ENCODE measurements at regions not wholly inside any gene's neighbourhood (a gene's known extent, or its start where the extent isn't known, plus 50 kb on each side); places are given as distances from the start of the nearest gene placed in this dataset.

GRCh38 chr12:107225635-107226034 lies 132.3 kb upstream of the CRY1 start:
- no peaks in the 10 kb centered on the region for H3K36me3 ChIP-seq (ENCODE audit: insufficient read depth, low read length)
- no peaks in the 10 kb centered on the region for H3K4me1 ChIP-seq (ENCODE audit: insufficient read depth, low read length)
- H3K9ac ChIP-seq (ENCODE audit: low read length), result no peak overlapping the region
- no peaks in the 10 kb centered on the region for H3K9me3 ChIP-seq (ENCODE audit: low read length)
- no peak overlapping the region for H3K4me3 ChIP-seq (ENCODE audit: low read depth in 1 of 2, low read length in 2 of 2)
- H3K27me3 ChIP-seq (ENCODE audit: control insufficient read depth in 1 of 2, insufficient read depth in 2 of 2, low read length in 2 of 2), result peaks cover 0 to under 1% of the 10 kb centered on the region in 2 donors
- H3K27ac ChIP-seq (ENCODE audit: low read depth, low read length), result no peak overlapping the region

DNA sequence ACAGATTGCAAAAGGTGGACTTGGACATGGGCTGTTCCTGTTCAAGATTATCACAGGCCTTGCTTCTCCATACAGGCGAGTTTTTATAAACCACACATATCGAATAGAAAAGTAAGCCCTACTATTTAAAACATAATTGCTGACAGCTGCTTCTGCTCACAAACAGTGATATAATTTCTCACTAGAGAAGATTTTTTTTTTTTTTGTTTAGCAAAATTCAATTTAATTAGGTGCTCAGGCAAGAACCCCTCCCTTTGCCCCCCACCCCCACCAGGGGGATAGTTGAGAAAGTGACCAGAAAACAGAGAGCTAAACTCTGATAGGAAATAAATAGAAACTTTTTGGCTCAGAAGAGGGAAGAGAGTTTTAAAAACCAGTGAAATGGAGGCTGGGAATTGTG lies 132.8 kb upstream of the CRY1 start:
- Histone ChIP-seq H3K9ac (ENCODE audit: low read length) (no peak overlapping the region), H3K9me3 (ENCODE audit: low read length) (no peaks in the 10 kb centered on the region), H3K27me3 (ENCODE audit: control insufficient read depth in 1 of 2, insufficient read depth in 2 of 2, low read length in 2 of 2) (no peaks in the 10 kb centered on the region)

DNA sequence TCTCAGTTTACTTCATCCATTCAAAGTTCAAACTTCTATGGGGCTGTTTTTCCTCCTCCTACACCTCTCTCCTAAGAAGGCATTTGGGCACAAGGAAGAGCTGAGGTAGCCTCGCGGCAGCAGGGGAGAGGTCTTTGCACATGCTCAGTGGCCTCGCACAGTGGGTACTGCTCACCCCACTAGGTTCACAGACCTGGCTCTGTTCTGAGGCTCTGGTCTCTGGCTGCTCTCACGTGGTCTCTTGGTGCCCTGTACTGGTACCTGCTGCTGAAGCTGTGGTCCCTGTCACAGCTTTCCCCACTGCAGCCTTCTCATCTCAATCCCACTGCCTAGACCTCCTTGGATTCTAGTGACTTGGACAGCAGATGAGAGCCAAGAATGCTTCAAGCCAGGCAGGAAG lies 134.7 kb upstream of the CRY1 start:
- Histone ChIP-seq H3K4me1 (ENCODE audit: insufficient read depth, low read length) (no peaks in the 10 kb centered on the region), H3K27ac (ENCODE audit: low read depth, low read length) (no peak overlapping the region), H3K36me3 (ENCODE audit: insufficient read depth, low read length) (no peaks in the 10 kb centered on the region), H3K9ac (ENCODE audit: low read length) (no peak overlapping the region), H3K9me3 (ENCODE audit: low read length) (no peaks in the 10 kb centered on the region), H3K4me3 (ENCODE audit: low read depth in 1 of 2, low read length in 2 of 2) (no peak overlapping the region), H3K27me3 (ENCODE audit: control insufficient read depth in 1 of 2, insufficient read depth in 2 of 2, low read length in 2 of 2) (no peaks in the 10 kb centered on the region)

More for the DNA sequence above, 132.8 kb upstream of the CRY1 start:
- Histone ChIP-seq H3K4me1 (ENCODE audit: insufficient read depth, low read length) (no peaks in the 10 kb centered on the region), H3K36me3 (ENCODE audit: insufficient read depth, low read length) (no peaks in the 10 kb centered on the region), H3K27ac (ENCODE audit: low read depth, low read length) (no peak overlapping the region), H3K4me3 (ENCODE audit: low read depth in 1 of 2, low read length in 2 of 2) (no peak overlapping the region)

DNA sequence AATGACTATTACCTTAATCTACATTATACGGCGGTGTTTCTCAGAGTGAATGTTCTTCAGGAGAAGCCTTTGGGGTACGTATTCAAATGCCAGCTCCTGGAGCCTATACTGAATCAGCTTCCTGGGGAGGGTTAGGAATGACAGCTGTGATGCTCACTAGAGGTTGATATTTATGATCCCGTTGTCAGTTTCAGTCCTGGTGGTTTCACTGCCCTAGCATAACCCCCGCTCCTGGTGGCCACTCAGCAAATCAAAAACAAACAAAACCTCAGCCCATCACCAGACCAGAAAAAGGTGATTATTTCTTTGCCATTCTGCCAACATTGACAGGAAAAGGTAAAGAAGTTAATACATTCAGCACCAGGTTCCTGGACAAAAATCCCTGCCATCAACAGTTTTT lies 136.5 kb upstream of the CRY1 start:
- H3K36me3 ChIP-seq (ENCODE audit: insufficient read depth, low read length), result no peaks in the 10 kb centered on the region
- no peak overlapping the region for H3K9ac ChIP-seq (ENCODE audit: low read length)
- no peaks in the 10 kb centered on the region for H3K27me3 ChIP-seq (ENCODE audit: control insufficient read depth in 1 of 2, insufficient read depth in 2 of 2, low read length in 2 of 2)
- no peaks in the 10 kb centered on the region for H3K4me1 ChIP-seq (ENCODE audit: insufficient read depth, low read length)
- no peak overlapping the region for H3K27ac ChIP-seq (ENCODE audit: low read depth, low read length)
- H3K9me3 ChIP-seq (ENCODE audit: low read length), result no peaks in the 10 kb centered on the region
- H3K4me3 ChIP-seq (ENCODE audit: low read depth in 1 of 2, low read length in 2 of 2), result no peak overlapping the region

- Histone ChIP-seq H3K9me3 (ENCODE audit: low read length) (no peaks in the 10 kb centered on the region), H3K27me3 (ENCODE audit: control insufficient read depth in 1 of 2, insufficient read depth in 2 of 2, low read length in 2 of 2) (no peaks in the 10 kb centered on the region), H3K27ac (ENCODE audit: low read depth, low read length) (no peak overlapping the region), H3K36me3 (ENCODE audit: insufficient read depth, low read length) (no peaks in the 10 kb centered on the region), H3K4me1 (ENCODE audit: insufficient read depth, low read length) (no peaks in the 10 kb centered on the region), H3K9ac (ENCODE audit: low read length) (no peak overlapping the region), H3K4me3 (ENCODE audit: low read depth in 1 of 2, low read length in 2 of 2) (no peak overlapping the region)
These were observed 138.0 kb upstream of the CRY1 start for GRCh38 chr12:107231303-107231702.

DNA sequence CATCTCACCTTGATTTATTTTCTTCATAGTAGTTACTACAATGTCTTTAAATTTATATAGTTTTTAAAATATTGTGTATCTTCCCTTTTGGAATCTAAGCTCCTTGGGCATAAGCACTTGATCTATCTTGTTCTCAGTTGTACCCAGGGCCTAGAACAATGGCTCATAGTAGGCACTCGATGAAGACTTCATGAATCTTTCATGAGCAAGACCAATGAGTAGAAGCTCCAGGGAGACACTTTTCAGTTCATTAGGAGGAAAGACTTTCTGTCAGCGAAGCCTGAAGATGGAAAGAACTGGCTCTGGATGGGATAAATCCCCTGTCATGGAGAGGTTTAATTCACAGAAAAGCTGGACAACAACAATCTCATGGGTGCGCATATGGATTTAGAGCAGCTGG lies 140.2 kb upstream of the CRY1 start:
- Histone ChIP-seq H3K36me3 (ENCODE audit: insufficient read depth, low read length) (no peaks in the 10 kb centered on the region), H3K4me1 (ENCODE audit: insufficient read depth, low read length) (no peaks in the 10 kb centered on the region), H3K27ac (ENCODE audit: low read depth, low read length) (no peak overlapping the region), H3K9me3 (ENCODE audit: low read length) (no peaks in the 10 kb centered on the region), H3K27me3 (ENCODE audit: control insufficient read depth in 1 of 2, insufficient read depth in 2 of 2, low read length in 2 of 2) (no peaks in the 10 kb centered on the region), H3K9ac (ENCODE audit: low read length) (no peak overlapping the region), H3K4me3 (ENCODE audit: low read depth in 1 of 2, low read length in 2 of 2) (no peak overlapping the region)

GRCh38 chr12:107235600-107235999 lies 142.3 kb upstream of the CRY1 start:
- no peak overlapping the region for H3K4me3 ChIP-seq (ENCODE audit: low read depth in 1 of 2, low read length in 2 of 2)
- no peak overlapping the region for H3K27ac ChIP-seq (ENCODE audit: low read depth, low read length)
- H3K27me3 ChIP-seq (ENCODE audit: control insufficient read depth in 1 of 2, insufficient read depth in 2 of 2, low read length in 2 of 2), result no peaks in the 10 kb centered on the region
- H3K4me1 ChIP-seq (ENCODE audit: insufficient read depth, low read length), result no peaks in the 10 kb centered on the region
- no peak overlapping the region for H3K9ac ChIP-seq (ENCODE audit: low read length)
- H3K36me3 ChIP-seq (ENCODE audit: insufficient read depth, low read length), result no peaks in the 10 kb centered on the region
- H3K9me3 ChIP-seq (ENCODE audit: low read length), result no peaks in the 10 kb centered on the region

DNA sequence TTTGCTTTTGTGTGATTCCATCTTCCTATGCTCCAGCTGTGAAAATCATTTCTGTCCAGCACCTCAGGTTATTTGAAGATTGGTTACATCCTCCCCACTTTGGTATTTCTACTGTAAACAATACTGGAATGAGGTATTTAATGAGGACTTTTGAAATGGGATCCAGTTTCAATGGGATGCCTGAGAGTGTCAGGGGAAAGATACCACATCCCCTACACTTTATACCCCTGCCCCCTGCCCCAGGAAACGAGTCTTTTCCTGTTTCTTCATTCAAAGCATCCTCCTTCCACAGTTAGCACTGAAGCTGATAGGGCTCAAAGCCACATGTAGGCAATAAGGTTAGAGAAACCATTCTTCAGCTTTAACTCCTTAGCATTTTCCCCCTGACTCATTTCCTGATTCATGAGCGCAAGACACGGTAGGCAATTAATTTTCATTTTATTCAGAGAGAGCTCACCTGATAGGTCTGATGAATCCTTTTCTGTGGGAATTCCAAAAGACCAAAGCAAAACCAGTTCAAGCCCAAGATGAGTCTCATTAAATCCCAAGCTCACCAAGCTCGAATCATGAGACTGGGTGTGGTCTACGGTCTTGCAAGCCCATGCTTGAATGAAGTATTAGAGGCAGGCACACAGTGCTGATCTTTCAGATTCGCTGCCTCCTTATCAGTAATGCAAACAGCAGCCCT lies 143.6 kb upstream of the CRY1 start:
- no peak overlapping the region for H3K27ac ChIP-seq (ENCODE audit: low read depth, low read length)
- H3K4me1 ChIP-seq (ENCODE audit: insufficient read depth, low read length), result no peaks in the 10 kb centered on the region
- no peaks in the 10 kb centered on the region for H3K27me3 ChIP-seq (ENCODE audit: control insufficient read depth in 1 of 2, insufficient read depth in 2 of 2, low read length in 2 of 2)
- H3K4me3 ChIP-seq (ENCODE audit: low read depth in 1 of 2, low read length in 2 of 2), result no peak overlapping the region
- H3K9ac ChIP-seq (ENCODE audit: low read length), result no peak overlapping the region
- H3K9me3 ChIP-seq (ENCODE audit: low read length), result no peaks in the 10 kb centered on the region
- H3K36me3 ChIP-seq (ENCODE audit: insufficient read depth, low read length), result no peaks in the 10 kb centered on the region

GRCh38 chr12:107238296-107238695 lies 144.9 kb upstream of the CRY1 start:
- Histone ChIP-seq H3K27ac (ENCODE audit: low read depth, low read length) (no peak overlapping the region), H3K4me3 (ENCODE audit: low read depth in 1 of 2, low read length in 2 of 2) (no peak overlapping the region), H3K9ac (ENCODE audit: low read length) (no peak overlapping the region), H3K36me3 (ENCODE audit: insufficient read depth, low read length) (no peaks in the 10 kb centered on the region), H3K4me1 (ENCODE audit: insufficient read depth, low read length) (no peaks in the 10 kb centered on the region), H3K27me3 (ENCODE audit: control insufficient read depth in 1 of 2, insufficient read depth in 2 of 2, low read length in 2 of 2) (no peaks in the 10 kb centered on the region), H3K9me3 (ENCODE audit: low read length) (no peaks in the 10 kb centered on the region)

GRCh38 chr12:107241411-107241810 lies 148.1 kb upstream of the CRY1 start:
- H3K27ac ChIP-seq (ENCODE audit: low read depth, low read length), result no peak overlapping the region
- no peaks in the 10 kb centered on the region for H3K27me3 ChIP-seq (ENCODE audit: control insufficient read depth in 1 of 2, insufficient read depth in 2 of 2, low read length in 2 of 2)
- no peaks in the 10 kb centered on the region for H3K9me3 ChIP-seq (ENCODE audit: low read length)
- no peaks in the 10 kb centered on the region for H3K36me3 ChIP-seq (ENCODE audit: insufficient read depth, low read length)
- H3K4me1 ChIP-seq (ENCODE audit: insufficient read depth, low read length), result no peaks in the 10 kb centered on the region
- no peak overlapping the region for H3K4me3 ChIP-seq (ENCODE audit: low read depth in 1 of 2, low read length in 2 of 2)
- H3K9ac ChIP-seq (ENCODE audit: low read length), result no peak overlapping the region

- H3K36me3 ChIP-seq (ENCODE audit: insufficient read depth, low read length), result no peaks in the 10 kb centered on the region
- H3K27ac ChIP-seq (ENCODE audit: low read depth, low read length), result no peak overlapping the region
- H3K9ac ChIP-seq (ENCODE audit: low read length), result no peak overlapping the region
- no peaks in the 10 kb centered on the region for H3K4me1 ChIP-seq (ENCODE audit: insufficient read depth, low read length)
- H3K27me3 ChIP-seq (ENCODE audit: control insufficient read depth in 1 of 2, insufficient read depth in 2 of 2, low read length in 2 of 2), result no peaks in the 10 kb centered on the region
- no peaks in the 10 kb centered on the region for H3K9me3 ChIP-seq (ENCODE audit: low read length)
- no peak overlapping the region for H3K4me3 ChIP-seq (ENCODE audit: low read depth in 1 of 2, low read length in 2 of 2)
These were observed 148.8 kb upstream of the CRY1 start for GRCh38 chr12:107242189-107242588.

DNA sequence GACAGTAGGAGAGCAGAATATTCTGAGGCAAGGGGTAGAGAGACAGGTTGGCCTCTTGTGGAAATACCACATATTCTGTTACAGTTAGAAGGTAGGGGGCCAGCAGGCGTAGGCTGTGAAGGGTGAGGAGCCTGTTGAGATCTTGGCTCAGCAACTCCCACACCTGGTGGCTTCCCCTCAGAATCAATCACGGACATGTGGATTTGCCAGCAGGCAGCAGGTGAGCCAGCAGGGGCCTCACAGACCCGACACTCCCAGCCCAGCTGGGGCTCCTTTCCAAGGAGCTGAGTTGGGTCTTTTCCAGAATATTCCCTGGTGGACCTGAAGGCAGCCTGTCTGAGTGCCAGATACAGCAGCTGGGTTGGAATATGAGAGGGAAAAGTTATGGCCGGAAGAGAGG lies 150.0 kb upstream of the CRY1 start:
- Histone ChIP-seq H3K9me3 (ENCODE audit: low read length) (no peaks in the 10 kb centered on the region), H3K27me3 (ENCODE audit: control insufficient read depth in 1 of 2, insufficient read depth in 2 of 2, low read length in 2 of 2) (no peaks in the 10 kb centered on the region), H3K36me3 (ENCODE audit: insufficient read depth, low read length) (no peaks in the 10 kb centered on the region), H3K4me3 (ENCODE audit: low read depth in 1 of 2, low read length in 2 of 2) (no peak overlapping the region), H3K9ac (ENCODE audit: low read length) (no peak overlapping the region), H3K4me1 (ENCODE audit: insufficient read depth, low read length) (no peaks in the 10 kb centered on the region), H3K27ac (ENCODE audit: low read depth, low read length) (no peak overlapping the region)
